Sciatic nerve (tissue), 2 donors: ENCODE measurements at regions not wholly inside any gene's neighbourhood (a gene's known extent, or its start where the extent isn't known, plus 50 kb on each side); places are given as distances from the start of the nearest gene placed in this dataset.

Experiments used
- ATAC-seq: fragments of 200-7000 bp; cut with Tn5 transposase; one replicate; pipeline ENCODE4 v1.9.1; 2020; ENCODE audit warnings: mild to moderate bottlenecking, moderate library complexity
- DNase-seq: peaks from one replicate; pipeline ENCODE4 v3.0.0-alpha.2; 2020; ENCODE audit warnings: low spot score
- intact Hi-C: fragments of 100-400 bp; cut with DNase I; formaldehyde crosslinking; loops from one replicate; pipeline ENCODE4 v1.14.2; 2022
- donor health status: DM: no; HTN: no; CAD: no.
- donor health status: DM: no; HTN: no; CAD: no.

DNA sequence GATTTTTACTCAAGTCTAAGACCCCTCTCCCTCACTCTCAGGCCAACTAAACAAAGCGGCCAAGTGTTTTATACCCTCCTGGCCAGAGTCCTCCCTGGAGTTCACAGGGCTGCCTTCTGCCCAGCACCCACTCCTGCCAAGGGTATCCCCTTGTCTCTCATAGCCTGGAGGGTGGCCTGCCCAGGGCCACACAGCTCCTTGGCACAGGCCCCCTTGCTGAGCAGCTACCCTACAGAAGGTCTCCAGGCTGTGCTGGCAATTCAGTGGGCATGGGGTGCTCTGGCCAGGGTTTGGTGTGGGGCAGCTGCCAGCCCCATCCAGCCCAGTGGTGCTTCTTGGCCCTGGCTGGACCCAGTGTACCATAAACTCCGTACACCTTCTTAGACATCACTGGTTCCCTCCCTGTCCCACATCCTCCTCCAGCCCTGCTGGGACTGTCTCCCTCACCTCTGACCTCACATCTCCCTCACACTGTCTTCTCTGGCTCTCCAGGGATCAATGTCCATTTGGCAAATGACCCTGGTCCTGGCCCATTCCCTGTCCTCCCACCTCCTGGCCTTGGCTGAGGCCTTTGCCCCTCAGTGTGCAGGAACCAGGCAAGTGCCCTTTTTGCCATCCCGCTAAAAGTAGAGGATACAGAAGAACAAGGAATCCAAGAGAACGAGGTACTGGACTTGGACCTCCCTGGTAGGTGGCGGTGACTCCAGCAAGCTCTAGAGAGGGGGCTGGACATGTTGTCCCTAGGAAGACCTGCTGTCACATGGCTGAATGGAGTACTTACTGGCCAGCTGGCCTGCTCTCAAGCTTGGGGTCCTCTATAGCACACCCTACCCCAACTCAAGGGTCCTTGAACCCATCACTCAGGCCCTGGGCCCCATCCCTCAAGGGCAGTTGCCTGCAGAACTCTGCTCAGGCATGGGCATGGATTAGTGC lies 50.0 kb upstream of the TRPM1 start:
- intact Hi-C loops, result loop anchor here (2.0 kb wide), 1 partner anchor 23 kb away; no protein-coding TSS in a partner anchor
- no peak for DNase-seq
- ATAC-seq, result no peak

DNA sequence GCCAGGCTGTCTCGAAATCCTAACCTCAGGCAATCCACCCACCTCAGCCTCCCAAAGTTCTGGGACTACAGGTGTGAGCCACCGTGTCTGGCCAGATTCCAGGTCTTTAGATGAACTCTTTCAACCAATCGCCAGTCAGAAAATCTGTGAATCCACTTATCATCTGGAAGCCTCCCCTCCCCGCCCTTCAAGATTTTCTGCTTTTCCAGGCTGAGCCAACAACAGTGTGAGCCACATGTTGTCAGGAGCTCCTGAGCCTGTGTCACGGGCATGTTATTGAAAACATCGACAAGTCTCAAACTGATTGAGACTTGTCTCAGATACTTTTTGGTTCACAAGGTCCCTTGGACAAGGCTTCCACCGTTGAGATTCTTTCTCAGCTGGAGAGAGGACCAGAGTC lies 52.0 kb upstream of the TRPM1 start:
- ATAC-seq, result no peak
- intact Hi-C loops, result no loop called here

DNA sequence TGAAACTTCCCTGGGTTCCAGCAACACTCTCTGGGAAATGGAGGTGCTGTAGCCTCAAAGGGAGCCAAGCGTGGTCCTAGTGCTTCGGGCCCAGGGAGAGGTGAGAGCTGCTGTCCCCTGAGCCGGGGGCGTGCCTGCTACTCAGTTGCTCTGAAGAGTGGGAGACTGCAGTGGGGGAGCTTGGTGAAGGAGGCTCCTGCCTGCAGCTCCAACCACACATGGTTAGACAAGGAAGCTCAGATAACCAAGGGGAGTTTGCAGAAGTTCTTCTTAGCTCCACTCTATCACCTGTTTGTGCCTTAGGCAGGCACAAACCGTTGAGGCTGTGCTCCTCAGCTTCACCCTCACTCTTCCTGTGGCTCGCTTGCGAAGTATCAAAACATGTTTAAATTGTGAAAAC lies 53.6 kb upstream of the TRPM1 start:
- ATAC-seq (no peak), DNase-seq (no peak)
- intact Hi-C loops, result no loop called here

More for the DNA sequence above, 52.0 kb upstream of the TRPM1 start:
- DNase-seq, result no peak

DNA sequence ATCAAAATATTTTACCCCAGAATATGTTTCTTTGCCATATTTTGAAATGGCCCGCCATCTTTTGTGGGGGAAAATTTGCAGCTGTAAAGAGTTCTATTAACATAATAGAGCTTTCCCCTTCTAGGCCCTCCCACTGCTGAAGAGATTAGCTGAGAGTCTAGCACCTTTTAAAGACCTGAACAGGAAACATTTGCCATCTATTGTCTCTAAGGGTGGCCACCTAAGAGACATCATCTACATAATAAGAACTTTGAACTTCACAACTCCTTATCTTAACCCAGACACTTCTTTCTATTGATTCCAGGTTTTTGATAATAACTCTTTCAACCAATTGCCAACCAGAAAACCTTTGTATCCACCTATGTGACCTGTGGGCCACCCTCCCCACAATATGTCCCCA lies 54.7 kb upstream of the TRPM1 start:
- intact Hi-C loops, result no loop called here
- no peak for ATAC-seq
- no peak for DNase-seq

DNA sequence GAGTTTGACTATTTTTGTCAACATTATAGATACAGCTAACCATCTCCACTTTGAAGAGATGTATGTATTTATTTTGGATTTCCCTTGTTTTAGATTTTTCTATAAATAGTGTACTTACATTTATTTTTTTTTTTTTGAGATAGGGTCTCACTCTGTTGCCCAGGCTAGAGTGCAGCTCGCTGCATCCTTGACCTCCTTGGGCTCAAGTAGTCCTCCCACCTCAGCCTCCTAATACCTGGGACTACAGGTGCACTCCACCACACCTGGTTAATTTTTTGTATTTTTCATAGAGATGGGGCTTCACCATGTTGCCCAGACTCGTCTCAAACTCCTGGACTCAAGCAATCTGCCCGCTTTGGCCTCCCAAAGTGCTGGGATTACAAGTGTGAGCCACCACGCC lies 55.3 kb upstream of the TRPM1 start:
- intact Hi-C loops, result no loop called here
- ATAC-seq (no peak), DNase-seq (no peak)

DNA sequence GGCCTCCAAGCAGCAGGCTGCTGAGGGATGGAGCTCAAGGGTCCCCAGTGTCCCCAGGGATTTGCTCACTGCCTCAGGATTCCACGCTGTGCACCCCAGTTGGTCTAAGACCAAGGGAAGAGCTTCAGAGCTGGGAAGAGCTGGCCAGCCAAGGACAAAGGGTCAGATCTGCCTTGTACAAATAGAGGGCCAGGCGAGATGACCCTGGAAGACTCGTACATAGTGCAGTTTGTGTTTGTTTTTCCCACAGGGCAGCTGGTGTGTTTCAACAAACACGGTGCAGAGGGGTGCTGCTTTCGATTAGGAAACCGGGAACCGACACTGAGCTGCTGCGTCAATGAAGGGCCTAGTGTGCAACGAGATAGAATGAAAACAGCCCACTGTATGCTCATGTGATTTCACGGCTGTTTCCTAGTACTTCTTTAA lies 56.1 kb upstream of the TRPM1 start:
- ATAC-seq (no peak), DNase-seq (no peak)
- intact Hi-C loops, result no loop called here

DNA sequence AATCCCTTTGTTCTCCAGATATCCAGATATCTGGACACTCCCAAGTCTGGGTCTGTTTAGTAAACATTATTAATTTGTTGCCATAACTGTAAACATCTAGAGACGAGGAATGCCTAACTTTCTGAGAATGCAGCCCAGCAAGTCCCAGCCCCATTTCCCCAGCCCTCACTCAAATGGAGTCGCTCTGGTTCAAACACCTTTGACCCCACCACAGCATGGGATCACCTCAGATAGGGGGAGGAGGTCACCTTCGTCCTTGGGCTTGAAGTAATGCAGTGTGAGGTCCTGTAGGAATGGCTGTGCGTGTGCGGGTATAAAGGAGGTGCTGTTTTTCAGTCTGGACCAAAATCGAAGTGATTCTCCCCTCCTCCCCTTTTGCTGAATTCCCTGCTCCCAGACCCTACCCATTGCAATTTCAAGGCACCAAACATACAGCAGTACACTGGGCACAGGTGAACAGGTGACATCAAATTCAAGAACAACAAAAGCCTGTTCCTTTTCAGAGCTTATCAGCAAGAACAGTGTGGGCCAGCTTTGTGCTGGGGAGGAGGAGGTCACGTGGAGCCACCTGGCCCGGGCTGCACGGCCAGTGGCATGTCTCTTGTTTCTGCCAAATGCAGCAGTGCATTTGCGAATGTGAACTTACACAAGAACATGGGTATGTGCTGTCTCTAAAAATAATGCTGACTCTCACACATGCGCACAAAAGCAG lies 57.5 kb upstream of the TRPM1 start:
- intact Hi-C loops, result no loop called here
- DNase-seq, result no peak
- ATAC-seq, result no peak

DNA sequence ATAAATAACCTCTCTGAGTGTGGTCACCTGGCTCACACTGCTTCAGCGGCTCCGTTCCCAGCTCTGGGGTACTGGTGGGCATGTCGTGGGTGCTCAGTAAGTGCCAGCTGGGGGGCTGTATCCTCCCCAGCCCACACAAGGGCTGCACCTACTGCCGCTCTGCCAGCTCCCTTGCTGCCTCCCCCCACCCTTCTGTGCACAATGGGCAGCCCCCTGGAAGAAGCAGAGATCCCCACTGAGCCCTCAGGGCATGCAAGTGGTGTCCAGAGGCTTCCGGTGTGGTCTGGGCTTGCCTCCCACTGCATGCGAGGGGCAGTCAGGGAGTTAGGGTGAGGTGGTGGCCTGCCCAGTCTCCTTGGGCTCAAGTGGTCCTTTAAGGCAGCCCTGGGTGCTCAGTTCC lies 58.3 kb upstream of the TRPM1 start:
- intact Hi-C loops, result no loop called here
- no peak for DNase-seq
- ATAC-seq, result no peak

DNA sequence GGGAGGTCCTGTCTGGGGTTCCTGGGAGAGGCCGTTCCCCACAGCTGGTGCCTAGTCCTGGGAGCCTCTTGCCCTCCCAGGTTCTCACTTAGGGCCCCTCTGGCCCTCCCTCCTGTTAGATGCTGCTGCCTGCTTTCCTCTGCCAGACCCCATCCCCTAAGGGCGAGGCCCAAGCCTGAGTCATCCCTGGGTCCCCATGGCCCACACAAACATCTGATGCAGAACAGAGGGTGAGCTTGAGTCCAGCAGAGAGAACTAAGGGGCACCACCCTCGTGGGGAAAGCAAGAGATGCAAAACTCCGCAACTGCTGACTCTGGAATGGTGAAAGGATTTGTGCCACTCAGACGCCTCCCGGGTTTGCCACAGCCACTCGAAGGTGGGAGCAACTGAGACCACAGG lies 58.8 kb upstream of the TRPM1 start:
- DNase-seq, result no peak
- no peak for ATAC-seq
- intact Hi-C loops, result no loop called here

DNA sequence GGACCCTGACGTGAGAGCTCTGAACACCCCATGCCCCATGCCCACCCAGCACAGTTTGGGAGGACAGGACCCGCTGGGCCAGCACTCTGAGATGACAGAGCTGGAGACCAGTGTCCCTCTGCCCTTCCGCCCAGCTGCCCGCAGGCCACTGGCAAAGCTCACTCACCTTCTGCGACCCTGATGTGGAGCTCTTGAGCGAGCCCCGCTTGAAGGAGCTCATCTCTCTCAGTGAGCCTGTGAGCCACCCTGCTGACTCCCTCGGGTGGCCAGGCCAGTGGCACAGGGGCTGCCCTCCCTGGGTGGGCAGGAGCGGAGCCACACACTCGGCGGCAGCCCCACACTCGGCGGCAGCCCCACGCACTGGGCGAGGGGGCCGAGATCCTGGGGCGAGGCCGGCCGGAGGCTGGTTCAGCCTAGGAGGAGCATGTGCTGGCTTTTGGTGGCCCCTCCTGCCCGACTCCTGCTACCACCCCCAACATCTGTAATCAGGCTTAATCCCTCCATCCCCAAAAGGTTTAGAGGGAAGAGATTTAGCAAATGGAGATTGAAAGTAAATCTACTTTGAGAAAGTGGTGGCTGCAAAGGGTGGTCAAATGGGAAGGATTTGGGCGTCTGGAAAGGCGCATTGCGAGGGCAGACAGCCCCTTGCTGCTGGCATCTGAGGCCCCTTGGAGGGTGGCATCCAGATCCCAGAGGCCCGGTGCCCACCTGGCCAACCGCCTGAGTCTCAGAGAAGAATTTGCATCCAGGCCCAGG lies 59.4 kb upstream of the TRPM1 start:
- intact Hi-C loops, result no loop called here
- no peak for DNase-seq
- ATAC-seq, result no peak

DNA sequence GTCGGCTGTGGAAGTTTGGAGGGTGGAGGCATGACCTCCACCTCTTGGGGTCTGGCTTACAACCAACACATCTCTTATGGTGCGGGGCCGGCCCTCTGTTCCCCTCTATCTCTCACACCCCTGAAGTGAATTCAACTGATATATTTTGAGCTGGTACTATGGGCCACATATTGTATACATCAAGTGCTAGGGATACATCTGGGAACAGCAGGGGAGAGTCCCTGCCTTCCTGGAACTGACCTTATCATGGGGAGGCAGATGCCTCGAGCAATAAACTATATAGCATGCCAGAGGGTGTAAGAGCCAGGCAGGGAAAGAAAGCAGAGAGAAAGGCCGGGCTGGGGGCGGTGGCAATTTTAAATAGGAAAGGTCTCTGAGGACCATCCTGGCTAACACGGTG lies 60.4 kb upstream of the TRPM1 start:
- ATAC-seq (no peak), DNase-seq (no peak)
- intact Hi-C loops, result no loop called here

DNA sequence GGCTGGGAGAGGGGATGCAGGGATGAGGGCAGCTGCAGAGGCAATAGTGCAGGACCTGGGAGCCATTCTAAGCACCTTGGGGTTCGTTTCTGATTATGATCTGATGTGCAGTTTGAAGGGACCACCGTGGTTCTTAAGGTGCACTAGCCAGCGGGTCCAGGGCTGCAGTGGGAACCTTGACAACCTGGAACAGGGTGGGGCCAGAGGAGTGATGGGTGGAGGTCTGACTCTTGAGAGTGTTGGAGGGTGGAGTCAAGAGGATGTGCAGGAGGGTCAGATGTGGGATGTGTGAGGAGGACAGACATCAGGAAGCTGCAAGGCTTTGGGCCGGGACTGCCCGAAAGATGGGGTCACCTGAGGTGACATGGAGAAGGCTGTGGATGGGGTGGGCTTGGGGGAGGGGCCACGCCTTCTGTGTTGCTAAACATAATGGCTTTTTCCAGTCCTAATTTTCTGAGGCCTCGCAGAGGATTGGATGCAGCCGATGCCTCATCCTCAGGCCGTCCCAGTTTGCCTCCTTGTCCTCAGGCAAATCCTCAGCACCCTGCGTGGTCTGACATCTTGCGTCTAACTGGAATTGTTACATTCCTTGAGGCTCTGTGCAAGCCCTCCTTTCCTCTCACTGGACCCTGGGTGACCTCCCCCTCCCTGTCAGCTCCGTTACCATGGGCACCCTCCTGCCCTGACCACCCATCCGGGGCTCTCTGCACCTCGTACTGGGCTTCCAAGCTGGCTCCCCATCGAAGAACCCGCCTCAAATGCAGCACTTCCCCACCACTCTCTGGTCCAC lies 61.4 kb upstream of the TRPM1 start:
- no peak for ATAC-seq
- DNase-seq, result no peak
- intact Hi-C loops, result no loop called here

DNA sequence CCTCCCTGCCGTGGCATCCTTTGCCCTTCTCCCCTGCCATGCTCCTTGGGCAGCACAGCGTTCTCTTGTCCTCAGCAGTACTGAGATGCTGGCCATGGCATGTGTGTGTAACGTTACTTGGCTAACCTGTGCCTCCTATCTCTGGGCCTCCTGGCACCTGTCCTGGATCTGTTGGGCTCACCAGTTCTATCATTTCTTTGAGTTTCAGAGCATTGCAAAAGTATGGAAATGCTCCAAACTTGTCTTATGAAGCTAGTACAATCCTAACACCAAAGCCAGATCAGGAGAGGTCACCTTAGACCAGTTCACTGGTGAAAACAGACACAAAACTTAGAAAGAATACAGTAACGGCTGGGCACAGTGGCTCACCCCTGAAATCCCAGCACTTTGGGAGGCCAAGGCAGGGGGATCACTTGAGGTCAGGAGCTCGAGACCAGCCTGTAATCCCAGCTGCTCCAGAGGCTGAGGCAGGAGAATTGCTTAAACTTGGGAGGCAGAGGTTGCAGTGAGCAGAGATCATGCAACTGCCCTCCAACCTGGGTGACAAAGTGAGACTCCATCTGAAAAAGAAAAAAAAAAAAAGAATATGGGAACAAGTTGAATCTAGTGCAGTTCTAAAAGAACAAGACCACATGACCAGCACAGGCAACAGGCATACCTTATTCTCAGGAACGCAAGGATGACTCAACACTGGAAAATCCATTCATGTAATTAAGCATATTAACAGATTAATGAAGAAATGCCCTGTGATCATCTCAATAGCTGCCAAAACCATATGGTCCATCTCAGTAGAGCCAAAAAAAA lies 62.4 kb upstream of the TRPM1 start:
- ATAC-seq (no peak), DNase-seq (no peak)
- intact Hi-C loops, result no loop called here

DNA sequence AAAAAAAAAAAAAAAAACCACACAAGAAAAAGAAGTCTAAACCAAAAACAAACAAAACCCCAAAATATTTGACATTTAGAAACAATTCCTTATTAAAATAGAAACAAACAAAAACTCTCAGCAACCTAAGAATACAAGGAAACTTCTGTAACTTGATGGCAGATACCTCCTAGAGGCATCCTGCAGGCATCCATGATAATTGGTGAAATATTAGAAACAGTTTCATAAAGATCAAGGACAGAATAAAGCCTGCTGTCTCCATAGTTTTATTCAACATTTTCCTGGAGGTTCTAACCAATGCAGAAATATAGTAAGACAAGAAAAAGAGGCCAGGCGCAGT lies 63.0 kb upstream of the TRPM1 start:
- intact Hi-C loops, result no loop called here
- DNase-seq, result no peak
- no peak for ATAC-seq

DNA sequence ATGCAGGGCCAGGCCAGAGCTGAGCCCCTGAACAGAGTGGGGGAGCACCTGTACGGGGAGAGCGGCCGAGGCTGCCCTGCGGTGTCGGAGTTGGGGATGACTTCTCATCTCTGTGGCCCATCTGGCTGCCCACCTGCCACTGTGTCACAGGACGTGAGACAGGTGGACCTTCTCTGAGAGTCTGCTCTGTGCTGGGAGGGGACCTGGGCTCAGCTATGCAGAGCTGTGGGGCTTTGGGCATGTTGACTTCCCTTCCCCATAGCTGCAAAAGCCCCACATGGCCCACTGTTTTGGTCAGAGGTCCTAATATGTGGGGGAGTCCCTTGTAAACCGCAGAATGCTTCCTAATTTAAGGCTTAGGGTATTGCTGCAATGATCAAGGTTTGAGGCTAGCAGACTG lies 68.0 kb upstream of the TRPM1 start:
- ATAC-seq, result no peak
- no peak for DNase-seq
- intact Hi-C loops, result no loop called here

DNA sequence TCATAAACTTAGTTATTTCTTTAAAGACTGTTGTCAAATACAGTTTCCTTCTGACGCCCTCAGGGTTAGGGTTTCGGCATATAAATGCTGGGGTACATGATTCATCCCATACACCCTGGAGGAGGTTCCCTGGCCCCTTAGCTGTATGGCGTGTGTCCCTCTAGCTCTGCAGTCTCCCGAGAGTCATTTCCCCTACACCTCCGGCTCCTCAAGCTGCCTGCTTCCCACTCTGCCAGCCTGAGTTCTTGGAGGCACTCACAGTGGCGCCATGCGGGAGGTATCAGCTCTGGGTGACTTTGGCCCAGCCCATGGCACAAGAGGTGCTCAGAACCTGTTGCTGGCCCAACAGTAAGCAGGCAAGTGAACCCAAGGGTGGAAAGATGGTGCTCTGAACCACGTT lies 70.2 kb upstream of the TRPM1 start:
- DNase-seq (no peak), ATAC-seq (no peak)
- intact Hi-C loops, result no loop called here

DNA sequence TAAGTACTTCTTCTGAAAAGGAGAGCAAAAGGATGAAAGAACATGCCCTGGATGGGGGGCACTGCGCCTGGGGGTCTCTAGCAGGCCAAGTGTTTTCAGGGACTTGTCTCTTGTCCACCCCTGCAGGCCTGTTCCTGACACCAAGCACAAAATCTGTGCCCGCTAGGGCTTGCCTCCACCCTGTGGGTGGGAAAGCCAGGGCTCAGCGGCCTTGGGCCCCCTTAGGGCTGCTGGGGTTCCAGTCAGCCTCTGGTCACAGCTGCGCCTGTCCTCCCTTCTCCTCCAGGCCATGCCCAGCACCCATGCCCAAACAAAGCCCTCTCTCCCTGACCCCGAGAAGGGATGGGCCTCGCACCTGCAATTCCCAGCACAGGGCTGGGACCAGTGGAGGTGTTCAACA lies 71.1 kb upstream of the TRPM1 start:
- no peak for ATAC-seq
- intact Hi-C loops, result no loop called here
- no peak for DNase-seq

DNA sequence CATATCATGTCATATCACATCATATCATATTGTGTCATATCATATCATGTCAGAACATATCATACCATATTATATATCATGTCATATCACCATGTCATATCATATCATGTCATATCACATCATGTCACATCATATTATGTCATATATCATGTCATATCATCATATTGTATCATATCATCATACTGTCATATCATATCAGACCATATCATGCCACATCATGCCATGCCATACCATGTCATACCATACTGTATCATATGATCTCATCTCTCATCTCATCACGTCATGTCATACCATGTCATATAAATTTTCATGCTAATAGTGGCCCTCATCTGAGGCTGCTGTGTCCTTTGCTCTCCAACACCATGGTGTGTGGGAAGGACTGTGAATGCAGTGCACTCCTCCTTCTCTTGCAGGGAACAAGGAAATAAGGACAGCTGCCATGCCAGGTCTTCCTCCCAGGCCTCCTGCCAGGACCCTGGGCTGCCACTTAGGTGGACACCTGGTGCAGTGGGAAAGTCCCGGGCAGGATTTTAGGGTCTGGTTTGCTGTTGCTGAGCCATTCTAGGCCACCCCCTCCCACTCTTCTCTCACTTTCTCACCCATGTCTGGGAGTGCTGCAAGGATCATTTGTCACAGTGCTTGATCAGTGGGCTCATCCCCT lies 72.4 kb upstream of the TRPM1 start:
- ATAC-seq (no peak), DNase-seq (no peak)
- intact Hi-C loops, result loop anchor here (2.0 kb wide), 1 partner anchor 23 kb away; no protein-coding TSS in a partner anchor
